Dermis blood vessel endothelial cell (primary cell): ENCODE measurements at regions not wholly inside any gene's neighbourhood (a gene's known extent, or its start where the extent isn't known, plus 50 kb on each side); places are given as distances from the start of the nearest gene placed in this dataset.

ENCODE experiments used
- DNase-seq: peaks from one replicate; pipeline ENCODE4 v3.0.0; 2010

GRCh38 chr18:46325895-46326294, 221.7 kb downstream of the HAUS1 start:
- no peak for DNase-seq

- DNase-seq: no peak
These were observed 225.6 kb downstream of the HAUS1 start for GRCh38 chr18:46329736-46330246.

- no peak for DNase-seq
These were observed 227.1 kb downstream of the HAUS1 start for GRCh38 chr18:46331316-46331715.

- no peak for DNase-seq
These were observed 228.2 kb downstream of the HAUS1 start for GRCh38 chr18:46332286-46332801.

- DNase-seq: no peak
These were observed 228.7 kb downstream of the HAUS1 start for GRCh38 chr18:46332921-46333341.

GRCh38 chr18:46333431-46334135, 229.4 kb downstream of the HAUS1 start:
- DNase-seq: no peak

GRCh38 chr18:46334868-46335281, 230.7 kb downstream of the HAUS1 start:
- DNase-seq: no peak

- DNase-seq: no peak
These were observed 231.4 kb downstream of the HAUS1 start for GRCh38 chr18:46335534-46336101.

GRCh38 chr18:46336278-46337111, 232.3 kb downstream of the HAUS1 start:
- DNase-seq: no peak

- no peak for DNase-seq
These were observed 233.1 kb downstream of the HAUS1 start for GRCh38 chr18:46337271-46337670.

- no peak for DNase-seq
These were observed 234.0 kb downstream of the HAUS1 start for GRCh38 chr18:46338205-46338604.

GRCh38 chr18:46338766-46339165, 234.6 kb downstream of the HAUS1 start:
- DNase-seq: no peak

- no peak for DNase-seq
These were observed 236.5 kb downstream of the HAUS1 start for GRCh38 chr18:46340716-46341115.

GRCh38 chr18:46341986-46342525, 237.9 kb downstream of the HAUS1 start:
- no peak for DNase-seq

GRCh38 chr18:46343456-46343855, 239.3 kb downstream of the HAUS1 start:
- DNase-seq: no peak

- peak; percentile 14 for DNase-seq
These were observed 239.8 kb downstream of the HAUS1 start for GRCh38 chr18:46343931-46344372.

GRCh38 chr18:46344416-46345180, 240.4 kb downstream of the HAUS1 start:
- no peak for DNase-seq

- DNase-seq: no peak
These were observed 240.9 kb downstream of the HAUS1 start for GRCh38 chr18:46345181-46345465.

GRCh38 chr18:46346213-46346612, 242.0 kb downstream of the HAUS1 start:
- DNase-seq: no peak

- DNase-seq: no peak
These were observed 242.9 kb downstream of the HAUS1 start for GRCh38 chr18:46346896-46347630.

- DNase-seq: no peak
These were observed 246.5 kb downstream of the HAUS1 start for GRCh38 chr18:46350598-46351159.
